ENCODE measurements at regions not wholly inside any gene's neighbourhood (a gene's known extent, or its start where the extent isn't known, plus 50 kb on each side); places are given as distances from the start of the nearest gene placed in this dataset.

- DNase-seq (ENCODE audit: low read depth, low spot score) (no peak), ATAC-seq (no peak)
- Histone ChIP-seq H3K36me3 (ENCODE audit: control insufficient read depth, insufficient read depth, low read length) (no peaks in the 10 kb centered on the region), H3K4me3 (ENCODE audit: low read depth in 2 of 2, low read length in 2 of 2) (no peak overlapping the region), H3K4me1 (ENCODE audit: control insufficient read depth, insufficient read depth, low read length) (no peaks in the 10 kb centered on the region), H3K27ac (ENCODE audit: low read length) (no peak overlapping the region), H3K27me3 (ENCODE audit: control insufficient read depth, insufficient read depth, low read length) (no peaks in the 10 kb centered on the region), H3K9me3 (ENCODE audit: control insufficient read depth, insufficient read depth, low read depth, low read length) (no peaks in the 10 kb centered on the region)
- no peak for TF ChIP-seq SIN3A (IDR thresholded peaks at IDR 0.05; ENCODE audit: borderline replicate concordance, insufficient read depth, low read depth, low read length)
- TF ChIP-seq TCF7L2 (IDR thresholded peaks at IDR 0.05; ENCODE audit: low read depth, low read length): no peak
- TF ChIP-seq REST (IDR thresholded peaks at IDR 0.05; ENCODE audit: insufficient read depth in 1 of 2, low read depth in 2 of 2, low read length in 1 of 2): no peak
- no peak for TF ChIP-seq POLR2AphosphoS5 (IDR thresholded peaks at IDR 0.05; ENCODE audit: low read depth, low read length)
- TF ChIP-seq CTCF (IDR thresholded peaks at IDR 0.05): no peak
- in situ Hi-C loops (cut with HindIII; ENCODE audit: low pct_unique_long_range_greater_than_20kb, low sequenced_read_pairs): no loop called here
- no TSS peak for BruUV-seq (replicated peaks)
- POLR2A ChIA-PET: no interaction called here
- CTCF ChIA-PET: no interaction called here
- intact Hi-C loops (cut with micrococcal nuclease; ENCODE audit: unreplicated experiment): no loop called here
Observed at GRCh38 chr4:62544428-62544827, 1344.3 kb downstream of the ADGRL3 start.

- TF ChIP-seq CTCF (IDR thresholded peaks at IDR 0.05) (no peak), REST (IDR thresholded peaks at IDR 0.05; ENCODE audit: insufficient read depth in 1 of 2, low read depth in 2 of 2, low read length in 1 of 2) (no peak), SIN3A (IDR thresholded peaks at IDR 0.05; ENCODE audit: borderline replicate concordance, insufficient read depth, low read depth, low read length) (no peak), POLR2AphosphoS5 (IDR thresholded peaks at IDR 0.05; ENCODE audit: low read depth, low read length) (no peak), TCF7L2 (IDR thresholded peaks at IDR 0.05; ENCODE audit: low read depth, low read length) (no peak)
- in situ Hi-C loops (cut with HindIII; ENCODE audit: low pct_unique_long_range_greater_than_20kb, low sequenced_read_pairs) (no loop called here), intact Hi-C loops (cut with micrococcal nuclease; ENCODE audit: unreplicated experiment) (no loop called here)
- Histone ChIP-seq H3K27ac (ENCODE audit: low read length) (no peak overlapping the region), H3K27me3 (ENCODE audit: control insufficient read depth, insufficient read depth, low read length) (no peaks in the 10 kb centered on the region), H3K4me3 (ENCODE audit: low read depth in 2 of 2, low read length in 2 of 2) (no peak overlapping the region), H3K4me1 (ENCODE audit: control insufficient read depth, insufficient read depth, low read length) (no peaks in the 10 kb centered on the region), H3K36me3 (ENCODE audit: control insufficient read depth, insufficient read depth, low read length) (no peaks in the 10 kb centered on the region), H3K9me3 (ENCODE audit: control insufficient read depth, insufficient read depth, low read depth, low read length) (no peaks in the 10 kb centered on the region)
- BruUV-seq (replicated peaks): no TSS peak
- DNase-seq (ENCODE audit: low read depth, low spot score): no peak
- ATAC-seq: no peak
- ChIA-PET POLR2A (no interaction called here), CTCF (no interaction called here)
Observed at GRCh38 chr4:62543002-62543401, 1342.9 kb downstream of the ADGRL3 start.

Data from Panc1 (cell line).